Lower lobe of right lung (tissue), 2 donors: ENCODE measurements at regions not wholly inside any gene's neighbourhood (a gene's known extent, or its start where the extent isn't known, plus 50 kb on each side); places are given as distances from the start of the nearest gene placed in this dataset.

ENCODE experiments used
- ATAC-seq, 2 donors: fragments of 200-7000 bp; cut with Tn5 transposase; one replicate each; pipeline ENCODE4 v1.9.1; 2020 to 2022; ENCODE audit warnings: mild to moderate bottlenecking in 2 of 2, moderate library complexity in 2 of 2
- DNase-seq: peaks from one replicate; pipeline ENCODE4 v3.0.0-alpha.2; 2020
- H3K27ac ChIP-seq: fragments of 200-600 bp; one replicate; pipeline ENCODE4 v1.8.0; 2022
- H3K27me3 ChIP-seq: fragments of 200-600 bp; one replicate; pipeline ENCODE4 v1.8.0; 2022; ENCODE audit warnings: low read depth
- H3K36me3 ChIP-seq: fragments of 200-600 bp; one replicate; pipeline ENCODE4 v1.8.0; 2022; ENCODE audit warnings: mild to moderate bottlenecking
- H3K4me1 ChIP-seq: fragments of 200-600 bp; one replicate; pipeline ENCODE4 v1.8.0; 2022
- H3K4me3 ChIP-seq: fragments of 200-600 bp; one replicate; pipeline ENCODE4 v1.8.0; 2022; ENCODE audit warnings: mild to moderate bottlenecking
- H3K9me3 ChIP-seq: fragments of 200-600 bp; one replicate; pipeline ENCODE4 v1.8.0; 2022
- CTCF ChIP-seq: fragments of 200-600 bp; IDR thresholded peaks from one replicate; pipeline ENCODE4 v1.8.0; 2022; ENCODE audit warnings: antibody characterized with exemption, mild to moderate bottlenecking
- intact Hi-C: fragments of 100-400 bp; cut with DNase I; formaldehyde crosslinking; loops from one replicate; pipeline ENCODE4 v1.11.0; 2022
- donor health status: DM: no; HTN: yes; CAD: no; lungs with severe emphysema.

- ATAC-seq (no peak), DNase-seq (no peak)
- H3K36me3 ChIP-seq = no peaks in the 10 kb centered on the region
- H3K27me3 ChIP-seq = peaks cover 8% of the 10 kb centered on the region
- no peak overlapping the region for H3K4me3 ChIP-seq
- no peak overlapping the region for H3K27ac ChIP-seq
- H3K4me1 ChIP-seq = no peaks in the 10 kb centered on the region
- no peak for TF ChIP-seq CTCF
- intact Hi-C loops = no loop called here
- H3K9me3 ChIP-seq = no peaks in the 10 kb centered on the region
Measured at GRCh38 chr11:115684699-115685098, 180.5 kb upstream of the CADM1 start.

GRCh38 chr11:115684135-115684534 is 179.9 kb upstream of the CADM1 start:
- no peaks in the 10 kb centered on the region for H3K9me3 ChIP-seq
- no peaks in the 10 kb centered on the region for H3K36me3 ChIP-seq
- no peak for TF ChIP-seq CTCF
- intact Hi-C loops = no loop called here
- H3K4me3 ChIP-seq = no peak overlapping the region
- no peak overlapping the region for H3K27ac ChIP-seq
- no peaks in the 10 kb centered on the region for H3K4me1 ChIP-seq
- ATAC-seq (no peak), DNase-seq (no peak)
- H3K27me3 ChIP-seq = peaks cover 3% of the 10 kb centered on the region

GRCh38 chr11:115682888-115683287 is 178.7 kb upstream of the CADM1 start:
- no peaks in the 10 kb centered on the region for H3K4me1 ChIP-seq
- no peaks in the 10 kb centered on the region for H3K9me3 ChIP-seq
- no peak overlapping the region for H3K4me3 ChIP-seq
- no peak for DNase-seq
- intact Hi-C loops = no loop called here
- no peak for TF ChIP-seq CTCF
- no peaks in the 10 kb centered on the region for H3K36me3 ChIP-seq
- no peak for ATAC-seq
- no peaks in the 10 kb centered on the region for H3K27me3 ChIP-seq
- H3K27ac ChIP-seq = no peak overlapping the region

GRCh38 chr11:115682101-115682500 is 177.9 kb upstream of the CADM1 start:
- no peaks in the 10 kb centered on the region for H3K27me3 ChIP-seq
- H3K4me1 ChIP-seq = no peaks in the 10 kb centered on the region
- H3K27ac ChIP-seq = no peak overlapping the region
- H3K9me3 ChIP-seq = no peaks in the 10 kb centered on the region
- H3K4me3 ChIP-seq = no peak overlapping the region
- no peak for TF ChIP-seq CTCF
- intact Hi-C loops = no loop called here
- no peak for DNase-seq
- no peaks in the 10 kb centered on the region for H3K36me3 ChIP-seq
- ATAC-seq = no peak

- Histone ChIP-seq H3K4me1 (no peaks in the 10 kb centered on the region), H3K36me3 (no peaks in the 10 kb centered on the region), H3K4me3 (no peak overlapping the region), H3K27me3 (no peaks in the 10 kb centered on the region), H3K27ac (no peak overlapping the region), H3K9me3 (no peaks in the 10 kb centered on the region)
- DNase-seq (no peak), ATAC-seq (no peak)
- intact Hi-C loops = no loop called here
- TF ChIP-seq CTCF = no peak
Measured at GRCh38 chr11:115679945-115680344, 175.7 kb upstream of the CADM1 start.

GRCh38 chr11:115678942-115679341 is 174.7 kb upstream of the CADM1 start:
- ATAC-seq (no peak), DNase-seq (no peak)
- Histone ChIP-seq H3K9me3 (no peaks in the 10 kb centered on the region), H3K27ac (no peak overlapping the region), H3K36me3 (no peaks in the 10 kb centered on the region), H3K27me3 (no peaks in the 10 kb centered on the region), H3K4me1 (no peaks in the 10 kb centered on the region), H3K4me3 (no peak overlapping the region)
- intact Hi-C loops = no loop called here
- no peak for TF ChIP-seq CTCF
